ENCODE measurements at regions not wholly inside any gene's neighbourhood (a gene's known extent, or its start where the extent isn't known, plus 50 kb on each side); places are given as distances from the start of the nearest gene placed in this dataset.

DNA sequence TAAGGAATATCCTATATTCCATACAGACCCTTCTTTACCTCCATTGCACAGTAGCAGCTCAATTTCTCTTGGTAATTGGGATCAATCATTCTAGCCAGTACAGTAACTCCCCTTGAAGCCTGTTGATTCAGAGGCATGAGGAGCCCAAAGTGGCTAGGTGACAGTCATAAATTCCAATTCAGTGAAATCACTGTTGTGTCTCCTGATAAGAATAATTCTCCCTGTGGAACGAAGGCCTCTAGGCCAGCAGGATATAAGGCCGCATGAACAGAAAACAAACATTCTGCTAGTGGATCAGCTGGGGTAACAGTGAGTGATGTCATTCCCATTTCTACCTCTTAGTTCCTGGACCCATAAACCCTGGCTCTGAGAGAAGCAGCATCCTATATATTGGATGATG, 696.3 kb downstream of the NR2F2 start:
- no peak for DNase-seq (ENCODE audit: low spot score)

DNA sequence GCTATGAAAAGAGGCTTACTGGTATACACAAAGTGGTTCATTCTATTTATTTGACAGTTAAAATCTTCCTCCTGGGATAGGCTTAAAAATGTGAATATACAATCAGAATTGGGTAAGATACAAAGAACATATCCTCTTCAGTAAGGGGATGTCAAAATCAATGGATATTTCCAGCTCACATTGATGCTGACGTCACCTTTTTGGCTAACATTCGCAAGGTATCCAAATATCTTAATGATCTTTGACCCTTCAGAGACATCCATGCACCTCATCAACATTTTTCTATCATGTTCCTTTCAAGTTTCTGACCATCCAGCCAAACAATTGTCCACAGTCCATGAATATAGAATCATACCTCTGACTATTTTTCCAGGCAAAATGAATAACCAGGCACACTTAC, 697.3 kb downstream of the NR2F2 start:
- DNase-seq (ENCODE audit: low spot score) = no peak

DNA sequence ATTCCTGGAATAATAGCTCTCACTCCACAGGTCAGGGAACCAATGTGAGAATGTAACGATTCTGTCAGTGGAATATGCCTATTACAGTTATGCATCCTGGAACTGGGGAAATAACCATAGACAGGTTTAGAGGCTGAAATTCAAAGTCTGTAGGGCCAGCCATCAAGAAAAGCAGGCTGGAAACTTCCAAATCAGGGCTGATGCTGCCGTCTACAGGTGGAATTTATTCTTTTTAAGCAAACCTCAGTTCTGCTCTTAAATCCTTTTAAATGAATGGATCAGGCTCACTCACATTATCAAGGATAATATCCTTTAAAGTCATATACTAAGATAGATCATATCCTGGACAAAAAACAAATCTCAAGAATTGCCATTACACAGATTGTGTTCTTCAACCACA, 699.8 kb downstream of the NR2F2 start:
- DNase-seq (ENCODE audit: low spot score) = no peak

DNA sequence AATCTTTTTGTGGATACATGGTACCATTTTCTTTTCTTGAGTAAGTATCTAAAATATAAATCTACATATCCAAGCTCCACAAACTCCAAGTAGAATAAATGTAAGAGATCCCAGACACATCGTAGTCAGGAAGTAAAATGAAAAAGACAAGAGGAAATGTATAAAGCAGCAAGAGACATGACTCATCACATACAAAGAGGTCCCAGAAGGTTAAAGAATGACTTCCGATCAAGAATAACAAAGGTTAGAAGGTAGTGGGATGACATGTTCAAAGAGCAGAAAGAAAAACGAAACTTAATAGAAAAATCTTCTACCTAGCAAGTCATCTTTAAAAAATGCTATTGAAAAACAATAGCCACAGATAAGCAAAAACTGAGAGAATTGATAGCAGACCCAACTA, 705.8 kb downstream of the NR2F2 start:
- no peak for DNase-seq (ENCODE audit: low spot score)

DNA sequence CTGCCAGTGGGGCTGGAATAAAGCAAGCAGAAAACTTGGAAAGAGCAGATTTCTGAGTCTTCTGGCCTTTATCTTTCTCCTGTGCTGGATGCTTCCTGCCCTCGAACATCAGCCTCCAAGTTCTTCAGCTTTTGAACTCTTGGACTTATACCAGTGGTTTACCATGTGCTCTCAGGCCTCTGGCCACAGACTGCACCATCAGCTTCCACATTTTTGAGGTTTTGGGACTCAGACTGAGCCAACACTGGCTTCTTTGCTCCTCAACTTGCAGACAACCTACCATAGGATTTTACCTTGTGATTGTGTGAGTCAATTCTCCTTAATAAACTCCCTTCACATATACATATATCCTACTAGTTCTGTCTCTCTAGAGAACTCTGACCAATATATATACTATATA, 706.6 kb downstream of the NR2F2 start:
- no peak for DNase-seq (ENCODE audit: low spot score)

DNA sequence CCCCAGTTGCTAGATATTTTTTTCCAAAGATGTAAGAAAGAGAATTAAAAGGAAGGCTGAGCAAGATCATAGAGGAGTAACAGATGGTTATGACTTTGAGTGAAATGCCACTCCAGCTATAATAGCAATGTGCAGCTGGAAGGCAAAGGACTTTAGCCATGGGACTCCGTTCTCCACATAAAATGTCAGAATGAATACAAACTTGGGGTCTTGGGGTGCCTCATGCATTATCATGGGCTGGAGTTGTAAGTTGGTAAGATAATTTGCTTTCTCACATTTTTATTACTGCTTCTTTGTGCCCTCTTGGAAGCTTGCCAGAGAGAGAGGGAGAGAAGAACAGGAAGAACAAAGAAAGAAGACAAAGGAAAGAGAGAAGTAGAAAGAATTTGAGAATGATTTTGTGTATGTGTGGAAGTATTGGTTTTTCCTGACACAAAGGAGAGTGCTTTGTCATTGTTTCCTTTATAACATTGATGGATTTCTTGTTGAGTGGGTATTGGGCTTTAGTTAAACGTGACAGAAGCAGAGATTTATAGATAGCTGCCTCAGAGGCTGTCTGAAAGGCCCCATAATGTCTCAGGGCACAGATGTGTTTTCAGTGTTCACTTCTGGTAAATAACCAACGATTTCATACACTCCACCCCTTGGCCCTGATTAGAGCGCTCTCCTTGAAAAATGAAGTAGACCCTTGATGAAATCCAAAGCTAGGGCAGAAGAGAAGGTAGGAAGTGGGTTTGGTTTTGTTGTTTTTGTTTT, 715.3 kb downstream of the NR2F2 start:
- no peak for DNase-seq (ENCODE audit: low spot score)

DNA sequence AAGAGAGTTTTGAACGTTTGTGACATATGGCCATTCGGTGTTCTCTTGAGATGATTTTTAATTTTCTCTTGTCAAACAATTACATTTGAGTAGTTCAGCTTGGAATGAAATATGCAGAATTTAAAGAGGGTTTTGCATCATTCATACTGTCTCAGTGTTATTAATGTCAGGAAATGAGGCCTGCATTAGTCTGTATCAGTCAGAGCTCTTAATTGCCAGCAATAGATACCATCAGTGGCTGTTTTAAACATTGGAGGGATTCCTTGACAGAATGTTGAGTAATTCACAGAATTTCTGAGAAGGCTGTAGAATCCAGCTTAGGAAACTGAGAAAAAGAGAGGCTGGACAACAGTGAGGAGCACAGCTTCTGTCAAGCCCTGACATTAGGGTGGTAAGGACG, 722.0 kb downstream of the NR2F2 start:
- no peak for DNase-seq (ENCODE audit: low spot score)

DNA sequence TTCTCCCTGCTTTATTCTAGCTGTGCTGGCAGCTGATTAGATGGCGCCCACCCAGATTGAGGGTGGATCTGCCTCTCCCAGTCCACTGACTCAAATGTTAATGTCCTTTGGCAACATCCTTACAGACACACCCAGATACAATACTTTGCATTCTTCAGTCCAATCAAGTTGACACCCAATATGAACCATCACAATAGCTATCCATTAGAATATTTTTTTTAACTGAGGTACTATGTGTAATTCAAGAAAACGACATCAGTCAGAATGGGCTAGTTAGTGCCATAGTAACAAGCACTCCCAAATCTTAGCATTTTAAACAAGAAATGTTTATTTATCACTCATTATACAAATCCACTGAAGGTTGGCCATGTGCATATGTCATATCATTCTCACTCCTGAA, 723.1 kb downstream of the NR2F2 start:
- DNase-seq (ENCODE audit: low spot score) = no peak

DNA sequence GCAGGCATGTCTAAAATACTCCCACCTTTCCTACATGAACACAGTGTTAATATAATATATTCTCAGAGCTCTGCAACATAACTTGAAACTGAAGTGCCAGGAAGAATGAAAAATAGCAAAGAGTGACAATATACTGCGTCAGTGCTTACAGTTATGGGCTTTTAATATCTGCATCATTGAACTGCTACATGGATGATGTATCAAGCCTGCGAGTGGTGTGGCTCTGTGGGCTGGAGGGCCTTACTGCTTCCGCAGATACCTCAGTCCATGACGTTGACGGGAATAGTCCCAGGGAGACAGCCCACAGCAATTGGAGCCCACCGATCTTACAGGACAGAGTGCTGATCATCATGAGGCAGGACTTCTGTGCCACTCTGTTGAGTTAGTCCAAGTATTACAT, 727.0 kb downstream of the NR2F2 start:
- DNase-seq (ENCODE audit: low spot score) = no peak

DNA sequence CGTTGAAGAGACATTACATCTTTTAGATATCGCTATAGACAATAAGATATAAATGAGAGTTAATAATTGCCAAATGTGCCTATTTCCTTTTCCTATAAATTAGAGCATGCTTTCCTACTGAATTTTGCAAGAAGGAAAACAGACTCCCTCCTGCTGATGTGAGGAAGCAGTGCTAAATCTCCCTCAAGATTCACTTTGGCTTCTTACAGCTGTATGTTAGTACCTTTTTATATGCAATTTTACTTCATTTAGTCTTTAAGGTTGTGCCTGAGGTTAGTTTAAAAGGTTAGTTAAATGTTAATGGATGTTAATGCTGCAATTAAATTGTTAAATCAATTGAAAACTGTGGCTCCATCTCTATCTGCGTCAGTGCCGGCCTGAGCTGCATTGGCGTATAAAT, 728.8 kb downstream of the NR2F2 start:
- DNase-seq (ENCODE audit: low spot score) = no peak

DNA sequence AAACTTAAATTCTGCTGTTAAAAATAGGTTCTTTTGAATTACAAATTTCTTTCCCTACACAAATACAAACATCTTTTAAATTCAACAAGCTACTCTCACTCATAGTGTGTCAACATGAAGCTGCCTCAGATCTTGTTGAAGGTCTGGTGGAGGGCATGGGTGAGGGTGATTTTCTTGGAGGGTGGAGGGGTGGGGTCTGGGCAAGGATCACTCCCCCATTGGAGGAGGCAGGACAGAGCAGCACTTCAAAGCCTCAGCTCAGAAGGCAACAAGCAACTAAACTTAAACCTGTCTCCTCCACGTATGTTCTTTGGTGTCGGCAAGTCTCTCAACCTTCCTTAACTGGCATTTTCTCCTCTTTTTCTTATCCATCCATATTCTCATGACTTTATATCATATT, 730.9 kb downstream of the NR2F2 start:
- DNase-seq (ENCODE audit: low spot score) = no peak

DNA sequence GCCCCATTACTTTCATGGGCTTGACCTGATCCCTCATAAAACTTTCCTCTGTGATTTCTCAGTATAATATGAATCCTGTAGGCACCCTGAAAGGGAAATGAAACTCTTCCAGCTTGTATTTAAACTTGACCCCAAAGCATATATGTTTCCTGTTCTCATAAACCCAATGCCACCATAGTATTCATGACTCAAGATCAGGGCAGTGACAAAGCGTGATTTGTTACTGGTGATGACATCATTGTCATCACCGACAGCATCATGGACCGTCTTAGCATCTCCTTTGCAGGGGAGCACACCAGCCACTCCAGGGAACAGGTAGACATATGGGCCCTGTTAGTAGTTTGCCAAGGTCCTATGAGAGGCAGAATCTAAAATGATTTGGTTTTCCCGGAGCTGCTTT, 741.2 kb downstream of the NR2F2 start:
- no peak for DNase-seq (ENCODE audit: low spot score)

DNA sequence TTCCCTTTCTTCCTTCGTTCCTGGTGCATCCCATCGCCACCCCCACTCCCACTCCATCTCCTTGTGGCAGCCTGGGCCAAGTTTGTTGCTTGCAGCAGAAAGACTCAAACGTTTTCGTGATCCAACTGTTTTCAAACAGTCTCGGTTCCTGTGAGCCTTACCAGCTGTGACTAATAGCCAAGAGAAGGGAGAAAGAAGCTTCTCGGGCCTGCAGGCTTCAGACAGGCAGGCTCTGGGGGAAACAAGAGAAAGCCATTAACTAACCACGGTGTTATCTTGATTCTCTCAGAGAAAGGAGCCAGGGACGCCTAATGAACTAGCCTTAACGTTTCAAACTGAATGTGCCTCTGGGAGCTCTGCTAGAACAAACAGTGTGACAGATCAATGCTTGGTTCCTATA, 742.0 kb downstream of the NR2F2 start:
- no peak for DNase-seq (ENCODE audit: low spot score)

DNA sequence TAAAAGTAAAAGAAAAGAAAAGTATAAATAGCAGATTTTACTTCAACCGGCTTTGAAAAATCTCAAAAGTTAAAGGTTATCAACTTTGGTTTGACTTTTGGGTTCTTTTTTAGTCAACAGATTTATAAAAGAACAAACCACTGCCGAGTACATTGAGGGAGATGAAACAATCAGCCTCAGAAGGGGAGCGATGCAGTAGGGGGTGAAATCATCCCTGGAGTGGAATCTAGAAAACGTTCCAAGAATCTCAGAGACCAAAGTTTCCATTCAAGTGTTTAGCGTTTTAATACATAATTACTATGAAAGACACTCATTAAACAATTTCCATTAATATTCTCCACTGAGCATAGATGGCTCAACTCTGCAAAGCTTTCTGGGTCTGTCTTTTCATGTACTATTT, 745.5 kb downstream of the NR2F2 start:
- no peak for DNase-seq (ENCODE audit: low spot score)

DNA sequence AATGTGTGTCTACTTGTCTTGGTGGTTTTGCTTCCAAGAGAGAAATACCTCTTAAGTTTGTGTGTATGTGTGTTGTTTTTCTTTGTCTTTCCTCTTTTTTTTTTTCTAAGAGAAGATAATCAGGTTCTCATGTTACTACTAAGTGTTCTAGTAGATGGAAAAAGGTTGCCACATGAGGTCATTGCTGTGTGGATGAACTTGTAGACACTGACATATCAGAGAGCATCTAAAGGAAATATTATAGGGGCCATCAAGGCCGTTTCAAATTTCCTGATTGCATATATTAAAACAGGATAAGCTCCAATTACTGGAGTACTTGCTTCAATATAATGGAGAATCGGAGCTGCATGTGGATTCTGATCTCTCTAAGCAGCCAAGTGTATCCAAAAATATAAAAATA, 747.5 kb downstream of the NR2F2 start:
- DNase-seq (ENCODE audit: low spot score) = no peak

DNA sequence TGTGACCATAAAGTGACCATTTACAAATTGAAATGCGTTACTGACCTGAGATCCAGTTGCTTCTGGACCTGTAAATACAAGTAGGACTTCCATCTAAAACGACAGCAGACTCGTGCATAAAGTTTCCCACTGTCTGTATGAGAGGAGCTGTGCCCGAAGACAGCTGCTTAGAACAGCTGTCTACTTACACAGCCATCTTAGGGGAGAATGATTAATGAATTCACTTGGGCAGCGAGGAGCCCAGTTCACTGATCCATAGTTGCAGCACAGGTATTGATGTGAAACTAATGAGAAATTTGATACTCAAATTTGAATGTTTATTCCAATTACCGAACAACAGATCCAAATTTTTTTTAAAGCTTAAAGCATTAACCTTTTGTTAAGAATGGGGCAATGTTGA, 748.1 kb downstream of the NR2F2 start:
- no peak for DNase-seq (ENCODE audit: low spot score)

DNA sequence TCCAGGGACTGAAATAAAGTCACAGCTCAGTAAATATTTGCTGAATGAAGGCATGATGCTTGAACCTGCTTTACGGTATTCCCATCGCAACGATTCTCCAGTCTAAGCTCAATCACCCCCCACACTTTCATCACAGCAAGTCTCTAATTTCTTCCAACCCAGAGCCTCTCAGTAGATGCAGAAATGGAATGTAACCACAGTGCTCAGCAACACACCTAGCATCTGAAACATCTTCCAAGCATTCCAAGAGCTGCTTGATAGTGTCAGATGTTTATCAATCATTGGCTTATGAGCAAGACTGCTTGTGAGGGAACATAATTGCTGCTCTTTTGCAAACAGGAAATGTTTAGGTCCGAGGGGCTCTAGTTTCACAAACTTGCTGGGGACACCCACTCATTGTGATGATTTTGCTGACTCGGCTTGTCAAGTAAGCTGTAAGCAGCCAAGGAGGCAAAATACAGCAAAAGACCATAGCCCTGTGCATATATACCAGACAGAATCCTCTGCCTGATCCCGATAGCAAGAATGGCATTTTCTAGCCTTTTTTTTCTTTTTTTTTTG, 751.2 kb downstream of the NR2F2 start:
- DNase-seq (ENCODE audit: low spot score) = no peak

DNA sequence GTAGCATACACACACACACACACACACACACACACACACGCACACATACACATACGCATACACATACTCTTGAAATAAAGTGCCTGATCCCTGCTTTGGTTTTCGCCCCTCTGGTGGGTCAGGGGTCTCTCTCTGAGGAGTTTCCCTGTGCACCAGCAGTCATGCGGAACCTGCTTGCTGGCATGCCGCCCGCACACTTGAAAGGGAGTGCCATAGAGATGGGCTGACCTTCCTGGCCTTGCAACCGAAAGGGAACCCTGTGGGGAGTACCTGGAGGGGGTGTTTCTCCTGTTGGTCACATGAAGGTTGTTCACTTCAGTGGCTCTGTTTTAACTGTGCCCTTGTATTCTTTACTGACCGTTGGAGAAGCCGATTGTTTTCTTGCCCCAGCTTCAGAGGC, 752.3 kb downstream of the NR2F2 start:
- DNase-seq (ENCODE audit: low spot score) = no peak

DNA sequence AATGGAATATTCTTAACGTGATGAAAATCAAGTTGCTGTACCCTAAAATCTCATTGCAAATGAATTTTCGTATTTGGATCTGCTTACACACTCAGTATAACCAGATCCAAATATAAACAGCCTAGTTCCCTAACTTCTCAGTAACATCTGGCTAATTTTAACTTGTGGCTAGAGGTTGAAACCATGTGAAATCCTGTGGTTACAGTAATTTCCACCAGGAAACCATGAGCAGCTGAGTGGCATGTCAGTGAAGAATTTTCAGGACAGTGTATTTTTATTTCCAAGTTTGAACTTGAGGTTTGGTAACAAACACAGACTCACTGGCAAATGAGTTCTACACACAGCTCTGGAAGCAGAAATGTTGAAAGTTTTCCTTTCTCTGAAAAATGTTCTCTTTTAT, 754.1 kb downstream of the NR2F2 start:
- DNase-seq (ENCODE audit: low spot score) = no peak

DNA sequence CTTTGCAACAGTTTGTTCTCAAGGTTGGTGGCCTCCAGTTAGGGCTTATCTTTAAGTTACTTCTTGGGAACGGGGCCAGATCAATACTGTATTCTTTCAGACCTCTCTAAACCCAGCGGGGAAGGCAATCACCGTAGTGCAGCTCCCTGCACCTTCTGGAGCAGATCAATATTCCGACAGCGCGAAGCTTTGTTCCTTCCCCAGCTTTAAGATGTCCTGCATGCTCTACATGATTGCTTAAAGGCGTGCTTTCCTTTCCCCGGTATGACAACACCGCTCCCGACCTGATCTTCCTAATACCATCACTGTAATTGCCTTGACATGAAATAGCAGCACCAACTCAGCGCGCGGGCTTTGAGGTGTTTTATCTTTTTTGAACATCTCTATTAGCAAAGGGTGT, 755.2 kb downstream of the NR2F2 start:
- DNase-seq (ENCODE audit: low spot score) = no peak

DNA sequence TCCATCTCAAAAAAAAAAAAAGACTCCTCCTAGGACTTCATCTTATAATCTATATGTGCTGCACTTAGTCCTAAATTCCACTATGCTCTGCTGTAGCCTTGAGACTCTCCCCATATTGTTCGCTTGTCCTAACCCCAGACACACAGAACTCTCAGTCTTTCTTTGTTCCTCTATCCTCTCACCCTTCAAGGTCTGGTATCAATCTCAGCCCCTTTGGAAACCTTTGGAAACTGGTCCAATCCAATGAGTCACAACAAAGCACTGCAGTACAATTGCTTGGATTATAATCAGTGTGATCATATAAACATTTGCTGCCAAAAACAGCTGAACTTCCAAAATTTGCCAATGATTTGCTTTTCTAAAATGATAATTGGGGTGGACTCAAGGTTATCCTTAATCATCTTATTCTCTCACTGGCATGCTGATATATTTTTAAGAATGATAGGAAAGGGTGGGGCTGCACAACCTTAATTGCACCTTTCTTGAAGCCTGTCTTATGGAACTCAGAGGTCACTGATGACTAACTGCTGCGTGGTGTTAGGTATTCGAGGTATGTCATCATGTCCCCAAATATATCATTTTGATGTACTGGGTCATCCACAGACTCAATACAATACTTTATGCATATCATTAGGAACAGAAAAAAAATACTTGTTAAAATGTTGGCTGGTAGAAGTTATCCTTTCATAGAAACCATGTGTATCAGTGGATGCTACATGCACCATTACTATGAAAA, 756.7 kb downstream of the NR2F2 start:
- DNase-seq (ENCODE audit: low spot score) = no peak

DNA sequence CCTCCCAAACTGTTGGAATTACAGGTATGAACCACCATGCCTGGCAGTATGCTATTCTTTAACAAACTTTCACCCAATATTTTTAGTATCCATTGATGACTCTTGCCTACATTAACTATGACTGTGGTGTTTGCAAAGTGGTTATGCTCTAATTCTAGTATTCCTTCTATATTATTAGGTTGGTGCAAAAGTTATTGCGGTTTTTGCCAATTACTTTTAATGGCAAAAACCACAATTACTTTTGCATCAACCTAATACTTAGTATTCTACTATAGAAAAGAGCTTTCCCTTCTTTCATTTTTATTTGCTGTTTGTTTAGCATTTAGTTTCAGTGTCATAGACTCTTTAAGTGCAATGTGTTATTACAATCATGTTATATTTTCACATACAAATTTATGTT, 760.6 kb downstream of the NR2F2 start:
- no peak for DNase-seq (ENCODE audit: low spot score)

DNA sequence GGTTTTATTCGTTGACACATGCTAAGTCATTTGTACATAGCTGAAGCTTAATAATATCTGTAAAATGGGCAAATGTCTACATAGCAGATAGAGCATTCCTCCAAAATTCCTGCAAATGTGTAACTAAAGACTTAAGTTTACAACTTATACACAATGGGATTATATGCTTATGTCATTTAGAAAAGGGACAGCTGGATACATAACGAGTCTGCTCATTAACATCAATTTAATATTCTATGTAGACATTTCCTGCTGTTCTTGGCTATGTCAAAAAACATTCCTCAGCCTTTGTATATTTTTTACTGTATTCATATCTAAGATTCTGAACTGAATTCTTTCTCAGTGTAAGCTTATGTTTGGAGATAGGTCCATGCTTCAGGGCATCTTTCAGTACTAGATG, 762.2 kb downstream of the NR2F2 start:
- no peak for DNase-seq (ENCODE audit: low spot score)

Measured in cerebellar cortex (tissue), 1 donor.